ENCODE measurements at regions not wholly inside any gene's neighbourhood (a gene's known extent, or its start where the extent isn't known, plus 50 kb on each side); places are given as distances from the start of the nearest gene placed in this dataset.

- TF ChIP-seq, protein P1, sequence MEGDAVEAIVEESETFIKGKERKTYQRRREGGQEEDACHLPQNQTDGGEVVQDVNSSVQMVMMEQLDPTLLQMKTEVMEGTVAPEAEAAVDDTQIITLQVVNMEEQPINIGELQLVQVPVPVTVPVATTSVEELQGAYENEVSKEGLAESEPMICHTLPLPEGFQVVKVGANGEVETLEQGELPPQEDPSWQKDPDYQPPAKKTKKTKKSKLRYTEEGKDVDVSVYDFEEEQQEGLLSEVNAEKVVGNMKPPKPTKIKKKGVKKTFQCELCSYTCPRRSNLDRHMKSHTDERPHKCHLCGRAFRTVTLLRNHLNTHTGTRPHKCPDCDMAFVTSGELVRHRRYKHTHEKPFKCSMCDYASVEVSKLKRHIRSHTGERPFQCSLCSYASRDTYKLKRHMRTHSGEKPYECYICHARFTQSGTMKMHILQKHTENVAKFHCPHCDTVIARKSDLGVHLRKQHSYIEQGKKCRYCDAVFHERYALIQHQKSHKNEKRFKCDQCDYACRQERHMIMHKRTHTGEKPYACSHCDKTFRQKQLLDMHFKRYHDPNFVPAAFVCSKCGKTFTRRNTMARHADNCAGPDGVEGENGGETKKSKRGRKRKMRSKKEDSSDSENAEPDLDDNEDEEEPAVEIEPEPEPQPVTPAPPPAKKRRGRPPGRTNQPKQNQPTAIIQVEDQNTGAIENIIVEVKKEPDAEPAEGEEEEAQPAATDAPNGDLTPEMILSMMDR (IDR thresholded peaks at IDR 0.05; ENCODE audit: low read depth, low read length) = no peak
- TF ChIP-seq POLR2A (IDR thresholded peaks at IDR 0.05; ENCODE audit: extremely low read depth, insufficient read length) = no peak
- TF ChIP-seq MAX (IDR thresholded peaks at IDR 0.05; ENCODE audit: low read depth, low read length) = no peak
- TF ChIP-seq MYC (IDR thresholded peaks at IDR 0.05; ENCODE audit: low read depth, low read length) = no peak
These were observed 908.2 kb downstream of the TSN start for GRCh38 chr2:122663620-122664019.
